ENCODE measurements at regions not wholly inside any gene's neighbourhood (a gene's known extent, or its start where the extent isn't known, plus 50 kb on each side); places are given as distances from the start of the nearest gene placed in this dataset.

DNA sequence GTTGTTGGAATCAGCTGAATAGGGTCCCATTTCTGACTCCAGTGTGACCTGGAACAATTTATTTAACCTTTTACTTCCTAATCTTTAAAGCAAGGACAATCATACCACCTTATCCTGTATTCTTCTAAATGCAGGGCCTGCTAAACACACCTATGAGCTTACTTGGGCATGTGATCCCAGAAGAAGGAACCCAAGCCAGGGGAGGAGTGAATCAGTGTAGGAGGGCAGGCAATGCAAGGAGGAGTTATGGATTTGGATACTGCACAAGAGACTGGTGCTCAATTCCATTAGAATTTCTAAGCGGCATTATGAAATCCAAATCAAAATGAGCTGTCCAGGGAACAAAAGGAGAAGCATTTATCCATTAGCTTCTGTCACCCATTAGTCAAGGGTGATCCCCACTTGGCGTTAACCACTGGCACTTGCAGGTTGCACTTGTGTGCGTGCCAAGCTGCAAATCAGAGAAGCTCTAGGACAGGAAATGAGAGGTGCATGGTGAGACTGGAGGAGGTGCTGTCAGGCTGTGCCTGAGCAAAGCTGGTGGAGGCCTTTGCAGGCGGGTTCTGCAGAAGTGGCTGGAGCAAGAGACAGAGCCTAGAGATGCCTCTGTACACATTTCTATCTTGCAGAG lies 297.2 kb upstream of the PLXNA2 start:
- DNase-seq (ENCODE audit: low read depth) = no peak

DNA sequence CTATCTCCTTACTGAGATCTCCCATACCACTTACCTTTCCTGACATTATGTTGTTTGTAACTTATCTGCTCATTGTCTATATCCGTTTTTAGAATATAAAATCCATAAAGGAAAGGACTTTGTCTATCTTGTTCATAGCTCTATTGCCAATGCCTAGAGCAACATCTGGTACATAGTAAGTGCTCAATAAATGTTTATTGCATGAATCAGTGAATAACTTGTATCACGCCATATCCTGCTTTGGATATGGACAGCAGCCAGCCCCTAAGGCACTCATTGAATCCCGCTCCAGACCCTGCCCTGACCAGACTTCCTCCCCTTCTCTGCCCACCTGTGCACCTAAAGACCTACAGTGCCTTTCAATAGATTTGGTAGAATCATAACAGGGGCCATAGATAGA lies 298.1 kb upstream of the PLXNA2 start:
- DNase-seq (ENCODE audit: low read depth) = no peak

DNA sequence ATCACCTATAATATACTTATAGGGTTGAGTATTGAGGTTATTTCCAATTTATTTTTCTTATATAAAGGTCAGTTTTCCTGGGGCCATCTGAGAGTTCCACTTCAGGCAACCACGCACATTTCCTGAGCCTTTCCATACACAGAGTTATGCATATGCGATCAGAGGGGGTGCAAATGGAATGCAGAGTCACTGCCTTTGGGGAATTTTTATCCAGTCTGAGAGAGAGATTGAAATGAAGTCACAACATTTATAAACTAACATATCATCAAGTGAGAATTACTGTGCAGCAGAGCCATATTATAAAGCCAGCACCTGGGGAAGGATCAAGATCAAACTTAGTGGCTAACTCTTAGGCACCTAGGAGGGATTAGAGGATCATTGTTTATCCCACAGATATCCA lies 299.9 kb upstream of the PLXNA2 start:
- DNase-seq (ENCODE audit: low read depth) = no peak

DNA sequence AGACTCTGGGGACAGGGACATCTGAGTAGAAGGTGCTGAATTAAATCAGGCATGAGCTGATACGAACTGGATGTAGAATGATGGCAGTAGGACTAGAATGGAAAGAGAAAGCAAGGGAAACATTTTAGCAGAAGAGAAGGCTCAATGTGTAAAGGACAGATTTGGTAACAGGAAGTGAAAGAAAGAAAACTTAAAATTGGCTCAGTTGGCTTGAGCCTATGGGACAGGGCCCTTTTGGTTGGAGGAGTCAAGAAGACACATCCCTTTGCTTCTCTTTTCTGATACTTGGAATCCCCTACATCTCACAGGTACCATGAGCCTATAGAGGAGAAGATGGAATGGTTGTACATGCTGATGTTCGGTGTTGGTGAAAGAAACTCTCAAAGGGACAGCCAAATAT lies 300.6 kb upstream of the PLXNA2 start:
- no peak for DNase-seq (ENCODE audit: low read depth)

DNA sequence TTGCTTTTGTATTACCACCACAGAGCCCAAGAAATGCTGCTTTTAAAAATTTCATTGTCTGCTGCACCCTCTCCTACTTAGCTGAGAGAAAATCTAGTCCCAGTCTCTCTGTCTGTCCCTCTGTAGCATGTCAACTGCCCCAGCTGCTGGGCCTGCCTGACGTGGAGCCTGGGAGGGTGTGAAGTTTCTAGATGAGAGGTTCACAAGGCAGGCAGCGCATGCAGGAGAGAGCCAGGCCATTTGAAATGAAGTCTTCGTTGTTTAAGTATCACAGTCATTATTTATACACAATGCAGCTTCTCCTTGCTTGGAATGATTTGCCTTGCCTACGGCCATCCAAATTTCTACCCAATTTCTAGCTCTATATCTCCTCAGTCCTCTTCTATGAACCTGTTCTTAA lies 306.8 kb upstream of the PLXNA2 start:
- no peak for DNase-seq (ENCODE audit: low read depth)

GRCh38 chr1:208551633-208552320 lies 307.6 kb upstream of the PLXNA2 start:
- no peak for DNase-seq (ENCODE audit: low read depth)

GRCh38 chr1:208552928-208553327 lies 308.7 kb upstream of the PLXNA2 start:
- DNase-seq (ENCODE audit: low read depth) = no peak

DNA sequence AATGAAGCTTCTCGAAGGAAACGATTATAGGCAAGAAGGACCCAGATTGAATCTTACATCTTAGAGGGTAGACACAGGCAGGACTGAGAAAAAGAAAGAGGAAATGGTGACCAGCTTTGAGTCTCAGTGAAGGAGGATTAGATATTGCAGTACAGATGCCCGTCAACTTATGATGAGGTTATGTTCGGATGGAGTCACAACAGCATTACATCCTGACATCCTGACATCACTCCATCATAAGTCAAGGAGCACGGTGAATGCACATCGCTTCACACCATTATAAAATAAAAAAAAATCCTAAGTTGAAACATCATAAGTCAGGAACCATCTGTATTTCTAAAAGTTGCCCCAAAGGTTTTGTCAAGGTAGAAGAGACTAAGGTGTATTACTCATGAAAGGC lies 312.3 kb upstream of the PLXNA2 start:
- DNase-seq (ENCODE audit: low read depth) = no peak

DNA sequence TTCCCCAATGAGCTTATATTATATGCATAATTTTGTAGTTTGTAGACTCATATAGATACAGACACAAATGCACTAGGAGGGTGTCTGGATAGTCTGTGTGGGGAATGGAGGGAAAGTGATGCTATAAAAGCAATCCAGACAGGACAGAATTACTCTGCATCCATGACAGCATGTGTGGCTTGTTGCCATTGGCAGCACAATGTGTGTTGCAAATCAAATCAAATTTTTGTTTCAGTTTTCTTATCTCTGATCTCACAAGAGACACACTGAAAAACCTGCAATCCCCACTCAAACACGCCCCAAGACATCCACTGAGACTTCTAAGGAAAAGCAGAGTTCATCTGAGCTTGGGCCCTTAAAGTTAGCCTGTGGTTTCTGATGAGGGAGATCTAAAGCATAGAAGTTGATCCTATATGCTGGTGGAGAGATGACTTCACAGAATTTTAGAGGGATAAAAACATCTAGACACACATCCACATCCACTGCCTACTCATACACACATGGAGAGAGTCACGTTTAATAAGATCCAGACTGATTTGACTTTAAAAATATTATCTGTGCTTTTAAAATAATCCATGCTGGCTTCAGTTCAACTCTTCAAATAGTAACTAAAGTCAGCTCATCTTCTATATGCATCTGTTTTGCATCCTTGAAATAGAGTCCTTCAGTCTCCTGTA lies 313.0 kb upstream of the PLXNA2 start:
- DNase-seq (ENCODE audit: low read depth) = no peak

DNA sequence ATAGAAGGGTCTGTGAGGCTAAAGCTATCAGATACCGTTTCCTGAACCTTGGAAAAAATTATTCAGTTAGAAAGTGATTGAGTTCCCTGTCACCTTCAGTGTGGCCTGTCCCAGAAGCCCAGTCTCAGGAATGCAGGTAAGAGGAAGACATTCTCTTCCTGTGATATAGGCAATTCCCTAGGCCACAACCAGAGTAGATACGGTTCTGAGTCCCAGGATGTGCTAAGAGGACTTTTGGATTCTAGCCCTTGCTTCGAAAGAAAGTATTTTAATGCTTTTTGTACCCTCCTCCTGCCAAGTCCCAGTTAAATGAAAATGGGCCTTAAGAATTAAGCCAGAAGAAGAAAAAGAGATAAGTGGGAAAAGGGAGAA lies 313.5 kb upstream of the PLXNA2 start:
- no peak for DNase-seq (ENCODE audit: low read depth)

GRCh38 chr1:208559597-208560329 lies 315.6 kb upstream of the PLXNA2 start:
- no peak for DNase-seq (ENCODE audit: low read depth)

- DNase-seq (ENCODE audit: low read depth) = no peak
Measured at GRCh38 chr1:208562151-208562960, 318.2 kb upstream of the PLXNA2 start.

GRCh38 chr1:208564466-208564865 lies 320.3 kb upstream of the PLXNA2 start:
- DNase-seq (ENCODE audit: low read depth) = no peak

- DNase-seq (ENCODE audit: low read depth) = no peak
Measured at GRCh38 chr1:208565756-208566440, 321.7 kb upstream of the PLXNA2 start.

DNA sequence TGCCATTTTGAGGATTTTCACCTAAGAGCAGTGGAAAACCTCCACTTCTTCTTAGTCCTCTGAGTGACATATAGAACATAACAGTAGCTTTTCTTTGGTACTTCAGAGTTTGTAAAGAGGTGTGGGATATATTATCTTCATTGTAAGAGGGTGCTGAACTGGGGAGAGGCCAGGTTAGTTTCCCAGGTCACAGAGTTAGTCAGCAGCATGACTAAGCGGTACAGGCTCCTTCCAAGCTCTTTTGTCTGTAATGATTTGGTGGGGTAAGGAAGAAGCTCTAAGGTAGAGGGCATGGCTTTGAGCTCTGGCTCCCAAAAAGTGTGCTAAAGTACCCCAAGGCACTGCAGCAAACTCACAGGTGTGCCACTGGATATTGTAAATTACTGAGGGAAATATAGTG lies 325.0 kb upstream of the PLXNA2 start:
- no peak for DNase-seq (ENCODE audit: low read depth)

DNA sequence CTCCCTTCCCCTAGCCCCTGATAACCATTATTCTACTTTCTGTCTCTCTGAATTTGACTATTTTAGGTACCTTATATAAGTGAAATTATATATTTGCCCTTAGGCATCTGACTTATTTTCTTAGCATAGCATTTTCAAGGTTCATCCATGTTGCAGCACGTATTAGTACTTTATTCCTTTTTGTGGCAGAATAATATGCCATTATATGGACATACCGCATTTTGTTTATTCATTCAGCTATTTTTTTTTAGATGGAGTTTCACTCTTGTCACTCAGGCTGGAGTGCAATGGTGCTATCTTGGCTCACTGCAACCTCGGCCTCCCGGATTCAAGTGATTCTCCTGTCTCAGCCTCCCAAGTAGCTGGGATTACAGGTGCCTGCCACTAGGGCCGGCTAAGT lies 326.2 kb upstream of the PLXNA2 start:
- DNase-seq (ENCODE audit: low read depth) = no peak

DNA sequence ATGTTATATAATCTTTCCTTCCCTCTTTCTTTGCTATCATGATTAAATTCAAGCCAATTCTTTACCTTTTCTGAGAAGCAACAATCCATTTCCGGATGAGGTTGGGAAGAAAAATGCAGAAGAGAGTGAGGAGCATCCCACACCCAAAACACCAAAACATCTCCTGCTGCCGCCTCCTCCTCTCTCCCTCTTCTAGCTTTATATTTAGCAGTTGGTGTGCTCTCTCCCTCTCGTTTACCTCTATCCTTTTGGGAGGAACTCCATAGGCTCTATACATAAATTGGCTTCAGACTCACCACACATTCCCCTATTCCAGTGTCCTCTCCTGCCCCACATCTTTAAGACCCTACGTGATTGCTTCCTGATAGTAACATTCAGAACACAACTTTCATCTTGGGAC lies 332.2 kb upstream of the PLXNA2 start:
- DNase-seq (ENCODE audit: low read depth) = no peak

- no peak for DNase-seq (ENCODE audit: low read depth)
Measured at GRCh38 chr1:208577381-208577905, 333.3 kb upstream of the PLXNA2 start.

DNA sequence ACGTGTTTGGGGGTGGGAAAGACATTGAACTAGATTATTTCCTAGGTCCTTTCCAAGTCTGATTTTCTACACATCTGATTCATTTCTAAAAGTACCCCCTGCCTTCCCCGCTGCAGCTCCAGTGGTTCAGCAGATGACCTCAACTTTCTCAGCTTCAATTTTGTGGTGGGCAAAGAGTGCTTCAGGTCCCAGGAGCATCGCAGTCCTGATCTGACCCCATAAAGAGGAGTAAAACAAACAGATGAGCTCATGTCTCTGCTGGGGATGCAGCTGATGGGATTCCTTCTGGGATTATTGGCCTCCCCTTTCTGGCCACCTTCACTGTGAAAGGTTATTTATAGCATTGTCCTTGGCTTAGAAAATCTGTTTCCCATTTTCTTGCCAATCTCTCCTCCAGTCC lies 337.0 kb upstream of the PLXNA2 start:
- no peak for DNase-seq (ENCODE audit: low read depth)

DNA sequence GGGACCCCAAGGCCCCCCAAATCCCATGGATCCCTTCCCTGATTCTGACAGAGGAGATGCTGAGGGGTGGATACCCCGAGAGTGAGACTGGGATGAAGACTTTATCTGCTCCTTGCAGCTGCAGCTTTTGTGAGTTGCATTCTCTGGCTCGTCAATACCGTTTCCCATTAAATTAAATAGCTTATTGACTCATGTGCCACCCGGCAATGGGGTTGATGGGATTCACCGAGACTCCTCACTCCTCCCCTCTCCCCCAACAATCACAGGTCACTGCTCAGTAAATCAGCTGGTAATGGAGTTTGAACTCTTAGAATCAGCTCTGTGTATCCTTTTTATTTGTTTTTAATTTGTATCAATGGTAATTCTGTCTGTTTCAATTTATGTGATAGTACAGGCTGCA lies 337.5 kb upstream of the PLXNA2 start:
- DNase-seq (ENCODE audit: low read depth) = no peak

GRCh38 chr1:208584167-208584755 lies 340.1 kb upstream of the PLXNA2 start:
- no peak for DNase-seq (ENCODE audit: low read depth)
